ENCODE measurements at regions not wholly inside any gene's neighbourhood (a gene's known extent, or its start where the extent isn't known, plus 50 kb on each side); places are given as distances from the start of the nearest gene placed in this dataset.
"Not testable (repeated sequence)": the region's sequence is repeated elsewhere in the genome, so short reads cannot be mapped to it uniquely, and the experiment has no call there.

- H3K4me3 Mint-ChIP-seq: no peak overlapping the region
- no peak overlapping the region for H3K27ac Mint-ChIP-seq
- no peaks in the 10 kb centered on the region for H3K4me1 Mint-ChIP-seq (ENCODE audit: low read depth)
- H3K27me3 Mint-ChIP-seq (ENCODE audit: low read depth): peaks cover 32% of the 10 kb centered on the region
- no peaks in the 10 kb centered on the region for H3K36me3 Mint-ChIP-seq (ENCODE audit: low read depth)
- H3K9me3 Mint-ChIP-seq: no peaks in the 10 kb centered on the region
These were observed 126.0 kb upstream of the PRR20G start for GRCh38 chr3:127413871-127414270.

GRCh38 chr3:127413318-127413673 is 125.5 kb upstream of the PRR20G start:
- H3K27ac Mint-ChIP-seq: no peak overlapping the region
- no peaks in the 10 kb centered on the region for H3K9me3 Mint-ChIP-seq
- no peak overlapping the region for H3K4me3 Mint-ChIP-seq
- no peaks in the 10 kb centered on the region for H3K4me1 Mint-ChIP-seq (ENCODE audit: low read depth)
- peaks cover 29% of the 10 kb centered on the region for H3K27me3 Mint-ChIP-seq (ENCODE audit: low read depth)
- H3K36me3 Mint-ChIP-seq (ENCODE audit: low read depth): no peaks in the 10 kb centered on the region

GRCh38 chr3:127412578-127413317 is 124.9 kb upstream of the PRR20G start:
- Mint-ChIP-seq H3K9me3 (no peaks in the 10 kb centered on the region), H3K4me3 (no peak overlapping the region), H3K27me3 (ENCODE audit: low read depth) (peaks cover 24% of the 10 kb centered on the region), H3K4me1 (ENCODE audit: low read depth) (no peaks in the 10 kb centered on the region), H3K36me3 (ENCODE audit: low read depth) (no peaks in the 10 kb centered on the region), H3K27ac (no peak overlapping the region)

GRCh38 chr3:127411875-127412274 is 124.0 kb upstream of the PRR20G start:
- H3K4me1 Mint-ChIP-seq (ENCODE audit: low read depth); H3K9me3 Mint-ChIP-seq; H3K27ac Mint-ChIP-seq; H3K4me3 Mint-ChIP-seq; H3K36me3 Mint-ChIP-seq (ENCODE audit: low read depth): not testable (repeated sequence)
- peaks cover 16% of the 10 kb centered on the region for H3K27me3 Mint-ChIP-seq (ENCODE audit: low read depth)

GRCh38 chr3:127411083-127411727 is 123.4 kb upstream of the PRR20G start:
- H3K4me3 Mint-ChIP-seq: no peak overlapping the region
- no peaks in the 10 kb centered on the region for H3K36me3 Mint-ChIP-seq (ENCODE audit: low read depth)
- H3K9me3 Mint-ChIP-seq: no peaks in the 10 kb centered on the region
- H3K27ac Mint-ChIP-seq: no peak overlapping the region
- peaks cover 10% of the 10 kb centered on the region for H3K27me3 Mint-ChIP-seq (ENCODE audit: low read depth)
- H3K4me1 Mint-ChIP-seq (ENCODE audit: low read depth): no peaks in the 10 kb centered on the region

- H3K27me3 Mint-ChIP-seq (ENCODE audit: low read depth): peaks cover 6% of the 10 kb centered on the region
These were observed 122.8 kb upstream of the PRR20G start for GRCh38 chr3:127410678-127411077.

GRCh38 chr3:127410137-127410488 is 122.3 kb upstream of the PRR20G start:
- no peaks in the 10 kb centered on the region for H3K9me3 Mint-ChIP-seq
- H3K36me3 Mint-ChIP-seq (ENCODE audit: low read depth): no peaks in the 10 kb centered on the region
- H3K27me3 Mint-ChIP-seq (ENCODE audit: low read depth): peaks cover 6% of the 10 kb centered on the region
- no peak overlapping the region for H3K27ac Mint-ChIP-seq
- no peaks in the 10 kb centered on the region for H3K4me1 Mint-ChIP-seq (ENCODE audit: low read depth)
- H3K4me3 Mint-ChIP-seq: no peak overlapping the region

More at GRCh38 chr3:127410678-127411077, 122.8 kb upstream of the PRR20G start:
- no peaks in the 10 kb centered on the region for H3K36me3 Mint-ChIP-seq (ENCODE audit: low read depth)
- H3K27ac Mint-ChIP-seq: no peak overlapping the region
- no peak overlapping the region for H3K4me3 Mint-ChIP-seq
- H3K4me1 Mint-ChIP-seq (ENCODE audit: low read depth): no peaks in the 10 kb centered on the region
- H3K9me3 Mint-ChIP-seq: no peaks in the 10 kb centered on the region

GRCh38 chr3:127409421-127410136 is 121.7 kb upstream of the PRR20G start:
- Mint-ChIP-seq H3K4me3 (no peak overlapping the region), H3K27me3 (ENCODE audit: low read depth) (peaks cover 6% of the 10 kb centered on the region), H3K4me1 (ENCODE audit: low read depth) (no peaks in the 10 kb centered on the region), H3K36me3 (ENCODE audit: low read depth) (no peaks in the 10 kb centered on the region), H3K27ac (no peak overlapping the region), H3K9me3 (no peaks in the 10 kb centered on the region)

GRCh38 chr3:127408684-127409420 is 121.0 kb upstream of the PRR20G start:
- Mint-ChIP-seq H3K4me3 (no peak overlapping the region), H3K9me3 (no peaks in the 10 kb centered on the region), H3K36me3 (ENCODE audit: low read depth) (no peaks in the 10 kb centered on the region), H3K4me1 (ENCODE audit: low read depth) (no peaks in the 10 kb centered on the region), H3K27ac (no peak overlapping the region), H3K27me3 (ENCODE audit: low read depth) (peaks cover 6% of the 10 kb centered on the region)

- H3K4me1 Mint-ChIP-seq (ENCODE audit: low read depth): no peaks in the 10 kb centered on the region
- no peaks in the 10 kb centered on the region for H3K36me3 Mint-ChIP-seq (ENCODE audit: low read depth)
- no peak overlapping the region for H3K4me3 Mint-ChIP-seq
- H3K27me3 Mint-ChIP-seq (ENCODE audit: low read depth): peaks cover 5% of the 10 kb centered on the region
- H3K9me3 Mint-ChIP-seq: no peaks in the 10 kb centered on the region
- H3K27ac Mint-ChIP-seq: no peak overlapping the region
These were observed 120.3 kb upstream of the PRR20G start for GRCh38 chr3:127408022-127408683.

- H3K4me1 Mint-ChIP-seq (ENCODE audit: low read depth): no peaks in the 10 kb centered on the region
- peaks cover 3% of the 10 kb centered on the region for H3K27me3 Mint-ChIP-seq (ENCODE audit: low read depth)
- no peak overlapping the region for H3K4me3 Mint-ChIP-seq
- H3K36me3 Mint-ChIP-seq (ENCODE audit: low read depth): no peaks in the 10 kb centered on the region
- H3K27ac Mint-ChIP-seq: no peak overlapping the region
- no peaks in the 10 kb centered on the region for H3K9me3 Mint-ChIP-seq
These were observed 119.4 kb upstream of the PRR20G start for GRCh38 chr3:127407026-127407939.

- Mint-ChIP-seq H3K9me3 (no peaks in the 10 kb centered on the region), H3K4me3 (no peak overlapping the region), H3K36me3 (ENCODE audit: low read depth) (no peaks in the 10 kb centered on the region), H3K27me3 (ENCODE audit: low read depth) (peaks cover 3% of the 10 kb centered on the region), H3K27ac (no peak overlapping the region), H3K4me1 (ENCODE audit: low read depth) (no peaks in the 10 kb centered on the region)
These were observed 118.6 kb upstream of the PRR20G start for GRCh38 chr3:127406309-127407025.

GRCh38 chr3:127405791-127406190 is 117.9 kb upstream of the PRR20G start:
- Mint-ChIP-seq H3K27me3 (ENCODE audit: low read depth) (peaks cover under 1% of the 10 kb centered on the region), H3K36me3 (ENCODE audit: low read depth) (no peaks in the 10 kb centered on the region), H3K27ac (no peak overlapping the region), H3K9me3 (no peaks in the 10 kb centered on the region), H3K4me3 (no peak overlapping the region), H3K4me1 (ENCODE audit: low read depth) (no peaks in the 10 kb centered on the region)

Data from T-helper 1 cell treated with Interleukin-12 subunit alpha and Interleukin-12 subunit beta and Interleukin-4 antibody, amounts not matched to agents 30 μg/mL and 1 μg/mL, for 36 hours (primary cell).